Dendritic cell treated with granulocyte-macrophage colony-stimulating factor and Interleukin-4, amounts not matched to agents 40 ng/mL and 50 ng/mL, for 4 days (primary cell): ENCODE measurements at regions not wholly inside any gene's neighbourhood (a gene's known extent, or its start where the extent isn't known, plus 50 kb on each side); places are given as distances from the start of the nearest gene placed in this dataset.

Experiments
- H3K27ac Mint-ChIP-seq: one replicate; pipeline ENCODE4 v1.8.0; 2022; ENCODE audit warnings: mild to moderate bottlenecking, mixed read lengths
- H3K27me3 Mint-ChIP-seq: one replicate; pipeline ENCODE4 v1.8.0; 2022; ENCODE audit warnings: mild to moderate bottlenecking, mixed read lengths
- H3K36me3 Mint-ChIP-seq: one replicate; pipeline ENCODE4 v1.8.0; 2022; ENCODE audit warnings: low read depth, mixed read lengths
- H3K4me1 Mint-ChIP-seq: one replicate; pipeline ENCODE4 v1.8.0; 2022; ENCODE audit warnings: low read depth, mixed read lengths
- H3K4me3 Mint-ChIP-seq: one replicate; pipeline ENCODE4 v1.8.0; 2022; ENCODE audit warnings: mild to moderate bottlenecking, moderate library complexity, mixed read lengths
- H3K9me3 Mint-ChIP-seq: one replicate; pipeline ENCODE4 v1.8.0; 2022; ENCODE audit warnings: mixed read lengths
- intact Hi-C: fragments of 100-400 bp; cut with micrococcal nuclease; formaldehyde crosslinking; loops from one replicate; pipeline ENCODE4 v1.15.0; 2022

GRCh38 chr4:154076921-154077320 is 288.0 kb upstream of the SFRP2 start:
- Mint-ChIP-seq H3K27me3 (no peaks in the 10 kb centered on the region), H3K36me3 (no peaks in the 10 kb centered on the region), H3K4me3 (no peak overlapping the region), H3K9me3 (peaks cover 8% of the 10 kb centered on the region), H3K4me1 (no peaks in the 10 kb centered on the region), H3K27ac (no peak overlapping the region)
- intact Hi-C loops: no loop called here

GRCh38 chr4:154073107-154073822 is 284.4 kb upstream of the SFRP2 start:
- Mint-ChIP-seq H3K36me3 (no peaks in the 10 kb centered on the region), H3K4me3 (no peak overlapping the region), H3K4me1 (no peaks in the 10 kb centered on the region), H3K27me3 (no peaks in the 10 kb centered on the region), H3K27ac (no peak overlapping the region), H3K9me3 (peaks cover 8% of the 10 kb centered on the region)
- intact Hi-C loops: no loop called here

- Mint-ChIP-seq H3K27me3 (no peaks in the 10 kb centered on the region), H3K27ac (no peak overlapping the region)
- intact Hi-C loops: no loop called here
Observed at GRCh38 chr4:154067786-154068185, 278.9 kb upstream of the SFRP2 start.

GRCh38 chr4:154065368-154065767 is 276.5 kb upstream of the SFRP2 start:
- intact Hi-C loops: no loop called here
- Mint-ChIP-seq H3K4me3 (no peak overlapping the region), H3K27ac (no peak overlapping the region), H3K4me1 (no peaks in the 10 kb centered on the region), H3K27me3 (no peaks in the 10 kb centered on the region), H3K9me3 (peaks cover 17% of the 10 kb centered on the region), H3K36me3 (no peaks in the 10 kb centered on the region)

More at GRCh38 chr4:154067786-154068185, 278.9 kb upstream of the SFRP2 start:
- Mint-ChIP-seq H3K4me3 (no peak overlapping the region), H3K36me3 (no peaks in the 10 kb centered on the region), H3K4me1 (no peaks in the 10 kb centered on the region), H3K9me3 (peaks cover 21% of the 10 kb centered on the region)

- Mint-ChIP-seq H3K4me1 (no peaks in the 10 kb centered on the region), H3K36me3 (no peaks in the 10 kb centered on the region), H3K9me3 (peaks cover 17% of the 10 kb centered on the region), H3K27ac (no peak overlapping the region), H3K4me3 (no peak overlapping the region), H3K27me3 (no peaks in the 10 kb centered on the region)
- intact Hi-C loops: no loop called here
Observed at GRCh38 chr4:154064244-154064643, 275.4 kb upstream of the SFRP2 start.

- Mint-ChIP-seq H3K27me3 (no peaks in the 10 kb centered on the region), H3K9me3 (peaks cover 27% of the 10 kb centered on the region)
- intact Hi-C loops: no loop called here
Observed at GRCh38 chr4:154049457-154050181, 260.7 kb upstream of the SFRP2 start.

GRCh38 chr4:154047733-154048132 is 258.9 kb upstream of the SFRP2 start:
- Mint-ChIP-seq H3K27me3 (no peaks in the 10 kb centered on the region), H3K9me3 (peaks cover 10% of the 10 kb centered on the region), H3K4me3 (no peak overlapping the region), H3K36me3 (no peaks in the 10 kb centered on the region), H3K27ac (no peak overlapping the region), H3K4me1 (peaks cover 5% of the 10 kb centered on the region)
- intact Hi-C loops: no loop called here

More at GRCh38 chr4:154049457-154050181, 260.7 kb upstream of the SFRP2 start:
- peaks cover 5% of the 10 kb centered on the region for H3K4me1 Mint-ChIP-seq
- H3K27ac Mint-ChIP-seq: no peak overlapping the region
- H3K4me3 Mint-ChIP-seq: no peak overlapping the region
- H3K36me3 Mint-ChIP-seq: no peaks in the 10 kb centered on the region

GRCh38 chr4:154044742-154045485 is 256.0 kb upstream of the SFRP2 start:
- H3K9me3 Mint-ChIP-seq: no peaks in the 10 kb centered on the region
- intact Hi-C loops: no loop called here
- H3K36me3 Mint-ChIP-seq: no peaks in the 10 kb centered on the region
- no peaks in the 10 kb centered on the region for H3K4me1 Mint-ChIP-seq
- H3K27me3 Mint-ChIP-seq: no peaks in the 10 kb centered on the region
- H3K4me3 Mint-ChIP-seq: no peak overlapping the region
- no peak overlapping the region for H3K27ac Mint-ChIP-seq

- Mint-ChIP-seq H3K27ac (no peak overlapping the region), H3K9me3 (no peaks in the 10 kb centered on the region), H3K4me1 (no peaks in the 10 kb centered on the region), H3K36me3 (no peaks in the 10 kb centered on the region), H3K4me3 (no peak overlapping the region), H3K27me3 (no peaks in the 10 kb centered on the region)
- intact Hi-C loops: no loop called here
Observed at GRCh38 chr4:154044108-154044531, 255.2 kb upstream of the SFRP2 start.

- Mint-ChIP-seq H3K36me3 (no peaks in the 10 kb centered on the region), H3K27me3 (no peaks in the 10 kb centered on the region), H3K4me3 (no peak overlapping the region), H3K9me3 (no peaks in the 10 kb centered on the region), H3K4me1 (no peaks in the 10 kb centered on the region), H3K27ac (no peak overlapping the region)
- intact Hi-C loops: no loop called here
Observed at GRCh38 chr4:154041640-154042039, 252.8 kb upstream of the SFRP2 start.

GRCh38 chr4:154039435-154040343 is 250.8 kb upstream of the SFRP2 start:
- Mint-ChIP-seq H3K36me3 (no peaks in the 10 kb centered on the region), H3K27ac (no peak overlapping the region), H3K27me3 (no peaks in the 10 kb centered on the region), H3K9me3 (no peaks in the 10 kb centered on the region), H3K4me3 (no peak overlapping the region), H3K4me1 (no peaks in the 10 kb centered on the region)
- intact Hi-C loops: no loop called here

- no peaks in the 10 kb centered on the region for H3K27me3 Mint-ChIP-seq
- intact Hi-C loops: no loop called here
Observed at GRCh38 chr4:154036856-154037255, 248.0 kb upstream of the SFRP2 start.

GRCh38 chr4:154035341-154035740 is 246.5 kb upstream of the SFRP2 start:
- no peaks in the 10 kb centered on the region for H3K9me3 Mint-ChIP-seq
- no peak overlapping the region for H3K4me3 Mint-ChIP-seq
- intact Hi-C loops: no loop called here
- H3K27me3 Mint-ChIP-seq: no peaks in the 10 kb centered on the region
- H3K27ac Mint-ChIP-seq: no peak overlapping the region
- H3K36me3 Mint-ChIP-seq: no peaks in the 10 kb centered on the region
- no peaks in the 10 kb centered on the region for H3K4me1 Mint-ChIP-seq

More at GRCh38 chr4:154036856-154037255, 248.0 kb upstream of the SFRP2 start:
- H3K27ac Mint-ChIP-seq: no peak overlapping the region
- H3K36me3 Mint-ChIP-seq: no peaks in the 10 kb centered on the region
- H3K4me1 Mint-ChIP-seq: no peaks in the 10 kb centered on the region
- H3K4me3 Mint-ChIP-seq: no peak overlapping the region
- no peaks in the 10 kb centered on the region for H3K9me3 Mint-ChIP-seq
